PFSK-1 (cell line): ENCODE measurements at regions not wholly inside any gene's neighbourhood (a gene's known extent, or its start where the extent isn't known, plus 50 kb on each side); places are given as distances from the start of the nearest gene placed in this dataset.

Source experiments
- FOXP2 ChIP-seq: optimal IDR thresholded peaks from 2 replicates; pipeline ENCODE3; 2011; ENCODE audit warnings: borderline replicate concordance, control low read depth, inconsistent platforms; ENCODE audit not compliant: insufficient read depth; ENCODE audit errors: extremely low read length, extremely low read depth
- POLR2AphosphoS5 ChIP-seq: IDR thresholded peaks from 2 replicates; pipeline ENCODE4 v1.6.1; 2012; ENCODE audit warnings: low read depth, mild to moderate bottlenecking, control low read depth, low read length, moderate library complexity
- REST ChIP-seq, 2 experiments: IDR thresholded peaks; 2 replicates each; pipeline versions ENCODE4 v1.6.1 to v1.8.0; 2011 to 2012; ENCODE audit warnings: low read depth in 2 of 2, low read length in 2 of 2, control low read depth in 1 of 2, inconsistent platforms in 1 of 2, mild to moderate bottlenecking in 1 of 2, moderate library complexity in 1 of 2; ENCODE audit not compliant: insufficient read depth in 1 of 2
- SIN3A ChIP-seq: IDR thresholded peaks from 2 replicates; pipeline ENCODE4 v1.6.1; 2012; ENCODE audit warnings: mild to moderate bottlenecking, low read length, moderate library complexity, borderline replicate concordance; ENCODE audit not compliant: insufficient read depth
- TAF1 ChIP-seq: IDR thresholded peaks from 2 replicates; pipeline ENCODE4 v1.6.1; 2012; ENCODE audit warnings: low read length, control low read depth, borderline replicate concordance; ENCODE audit not compliant: insufficient read depth

GRCh38 chr5:158207733-158208132 lies 348.8 kb upstream of the CLINT1 start:
- TF ChIP-seq FOXP2 (no peak), REST (IDR thresholded peaks at IDR 0.05; ENCODE audit: insufficient read depth in 1 of 2, low read depth in 2 of 2, low read length in 2 of 2) (no peak), SIN3A (no peak), POLR2AphosphoS5 (no peak)

- TF ChIP-seq FOXP2 (no peak), SIN3A (no peak), REST (IDR thresholded peaks at IDR 0.05; ENCODE audit: insufficient read depth in 1 of 2, low read depth in 2 of 2, low read length in 2 of 2) (no peak), TAF1 (no peak), POLR2AphosphoS5 (no peak)
Observed at GRCh38 chr5:158205992-158206391, 347.0 kb upstream of the CLINT1 start.

GRCh38 chr5:158203261-158203660 lies 344.3 kb upstream of the CLINT1 start:
- TF ChIP-seq TAF1 (no peak), REST (IDR thresholded peaks at IDR 0.05; ENCODE audit: insufficient read depth in 1 of 2, low read depth in 2 of 2, low read length in 2 of 2) (no peak), FOXP2 (no peak), POLR2AphosphoS5 (no peak), SIN3A (no peak)

GRCh38 chr5:158202801-158203200 lies 343.9 kb upstream of the CLINT1 start:
- TF ChIP-seq SIN3A (no peak), POLR2AphosphoS5 (no peak), TAF1 (no peak)

GRCh38 chr5:158200619-158201018 lies 341.7 kb upstream of the CLINT1 start:
- TF ChIP-seq POLR2AphosphoS5, result no peak
- TF ChIP-seq SIN3A, result no peak
- no peak for TF ChIP-seq REST (IDR thresholded peaks at IDR 0.05; ENCODE audit: insufficient read depth in 1 of 2, low read depth in 2 of 2, low read length in 2 of 2)
- TF ChIP-seq TAF1, result no peak
- TF ChIP-seq FOXP2, result no peak

- TF ChIP-seq REST (IDR thresholded peaks at IDR 0.05; ENCODE audit: insufficient read depth in 1 of 2, low read depth in 2 of 2, low read length in 2 of 2) (no peak), POLR2AphosphoS5 (no peak), SIN3A (no peak)
Observed at GRCh38 chr5:158198636-158199035, 339.7 kb upstream of the CLINT1 start.
